H9 (cell line): ENCODE measurements at regions not wholly inside any gene's neighbourhood (a gene's known extent, or its start where the extent isn't known, plus 50 kb on each side); places are given as distances from the start of the nearest gene placed in this dataset.

ENCODE experiments used
- DNase-seq: peaks from one replicate; pipeline ENCODE4 v3.0.0-alpha.2; 2017
- H2AFZ ChIP-seq: one replicate; pipeline ENCODE4 v1.6.1; 2013; ENCODE audit warnings: mild to moderate bottlenecking, low read length, control low read depth, moderate library complexity
- H2AK5ac ChIP-seq: 2 replicates; pipeline ENCODE4 v1.6.1; 2013; ENCODE audit warnings: low read length, control low read depth, mixed read lengths; ENCODE audit not compliant: insufficient read length
- H2BK120ac ChIP-seq: one replicate; pipeline ENCODE4 v1.6.1; 2013; ENCODE audit warnings: low read depth, mild to moderate bottlenecking, low read length, control low read depth, inconsistent platforms; ENCODE audit not compliant: poor library complexity, severe bottlenecking
- H2BK12ac ChIP-seq: 2 replicates; pipeline ENCODE4 v1.6.1; 2013; ENCODE audit warnings: low read length, control low read depth, mixed read lengths, low read depth; ENCODE audit not compliant: insufficient read length
- H2BK15ac ChIP-seq: 2 replicates; pipeline ENCODE4 v1.6.1; 2013; ENCODE audit warnings: low read depth, low read length, control low read depth
- H2BK20ac ChIP-seq: one replicate; pipeline ENCODE4 v1.6.1; 2013; ENCODE audit warnings: low read depth, mild to moderate bottlenecking, low read length, control low read depth, inconsistent platforms; ENCODE audit not compliant: poor library complexity, severe bottlenecking
- H2BK5ac ChIP-seq: 2 replicates; pipeline ENCODE4 v1.6.1; 2013; ENCODE audit warnings: low read length, control low read depth, mixed read lengths; ENCODE audit not compliant: insufficient read length
- H3K14ac ChIP-seq: 2 replicates; pipeline ENCODE4 v1.6.1; 2013; ENCODE audit warnings: low read length, control low read depth; ENCODE audit not compliant: insufficient read depth
- H3K18ac ChIP-seq: 2 replicates; pipeline ENCODE4 v1.6.1; 2013; ENCODE audit warnings: low read depth, mild to moderate bottlenecking, mixed read lengths, low read length, control low read depth; ENCODE audit not compliant: insufficient read length
- H3K23ac ChIP-seq: 2 replicates; pipeline ENCODE4 v1.6.1; 2013; ENCODE audit warnings: low read length, control low read depth, mixed read lengths, low read depth; ENCODE audit not compliant: insufficient read length
- H3K23me2 ChIP-seq: 2 replicates; pipeline ENCODE4 v1.6.1; 2013; ENCODE audit warnings: low read depth, mild to moderate bottlenecking, mixed read lengths, low read length, control low read depth; ENCODE audit not compliant: insufficient read length, poor library complexity, severe bottlenecking
- H3K27ac ChIP-seq: 2 replicates; pipeline ENCODE4 v1.5.1; 2013; ENCODE audit warnings: low read length, control low read depth, mixed read lengths, low read depth; ENCODE audit not compliant: insufficient read length
- H3K27me3 ChIP-seq: 2 replicates; pipeline ENCODE4 v1.6.1; 2013; ENCODE audit warnings: low read length, control low read depth, inconsistent platforms; ENCODE audit not compliant: insufficient read depth
- H3K4ac ChIP-seq: 2 replicates; pipeline ENCODE4 v1.6.1; 2013; ENCODE audit warnings: low read depth, mild to moderate bottlenecking, control low read depth, inconsistent platforms, low read length, moderate library complexity
- H3K4me1 ChIP-seq: 2 replicates; pipeline ENCODE4 v1.6.1; 2013; ENCODE audit warnings: low read length, control low read depth, inconsistent platforms; ENCODE audit not compliant: insufficient read depth
- H3K4me2 ChIP-seq: 2 replicates; pipeline ENCODE4 v1.6.1; 2013; ENCODE audit warnings: low read length, control low read depth, mixed read lengths; ENCODE audit not compliant: insufficient read length, insufficient read depth
- H3K56ac ChIP-seq: 2 replicates; pipeline ENCODE4 v1.6.1; 2013; ENCODE audit warnings: low read depth, mild to moderate bottlenecking, mixed read lengths, low read length, control low read depth; ENCODE audit not compliant: insufficient read length
- H3K79me1 ChIP-seq: 2 replicates; pipeline ENCODE4 v1.6.1; 2013; ENCODE audit warnings: low read depth, mild to moderate bottlenecking, moderate library complexity, low read length, control low read depth, inconsistent platforms; ENCODE audit not compliant: insufficient read depth, poor library complexity, severe bottlenecking
- H3K79me2 ChIP-seq: 2 replicates; pipeline ENCODE4 v1.6.1; 2013; ENCODE audit warnings: low read length, control low read depth, inconsistent platforms; ENCODE audit not compliant: insufficient read depth
- H3K9ac ChIP-seq: 2 replicates; pipeline ENCODE4 v1.6.1; 2013; ENCODE audit warnings: low read length, control low read depth, mixed read lengths; ENCODE audit not compliant: insufficient read length; ENCODE audit errors: extremely low read depth
- H3K9me3 ChIP-seq: one replicate; pipeline ENCODE4 v1.6.1; 2013; ENCODE audit warnings: low read depth, low read length, inconsistent platforms; ENCODE audit not compliant: control insufficient read depth
- H3T11ph ChIP-seq: one replicate; pipeline ENCODE4 v1.6.1; 2013; ENCODE audit warnings: mild to moderate bottlenecking, low read length, control low read depth, inconsistent platforms
- H4K20me1 ChIP-seq: one replicate; pipeline ENCODE4 v1.6.1; 2013; ENCODE audit not compliant: control insufficient read depth, insufficient read length, insufficient read depth
- H4K5ac ChIP-seq: 2 replicates; pipeline ENCODE4 v1.6.1; 2013; ENCODE audit warnings: low read depth, mild to moderate bottlenecking, mixed read lengths, low read length, control low read depth; ENCODE audit not compliant: insufficient read length
- H4K8ac ChIP-seq: replicated peaks from 2 replicates; pipeline ENCODE4 v1.6.1; 2013; ENCODE audit warnings: low read length, control low read depth, mixed read lengths, low read depth; ENCODE audit not compliant: insufficient read length
- H4K91ac ChIP-seq: 2 replicates; pipeline ENCODE4 v1.6.1; 2013; ENCODE audit warnings: low read depth, mild to moderate bottlenecking, moderate library complexity, mixed read lengths, low read length, control low read depth; ENCODE audit not compliant: insufficient read length
- H3K27ac Mint-ChIP-seq, 3 experiments: 2 replicates in 2 of 3; 3 replicates in 1 of 3; pipeline ENCODE4 v1.8.0; 2020 to 2021; ENCODE audit warnings: mixed read lengths in 3 of 3, mild to moderate bottlenecking in 1 of 3, moderate library complexity in 1 of 3
- H3K27me3 Mint-ChIP-seq: 2 replicates; pipeline ENCODE4 v1.8.0; 2021; ENCODE audit warnings: low read depth, mild to moderate bottlenecking, moderate library complexity, mixed read lengths
- H3K36me3 Mint-ChIP-seq, 3 experiments: 2 replicates in 2 of 3; 3 replicates in 1 of 3; pipeline ENCODE4 v1.8.0; 2020 to 2021; ENCODE audit warnings: low read depth in 3 of 3, mixed read lengths in 3 of 3; ENCODE audit not compliant: insufficient read depth in 1 of 3
- H3K4me1 Mint-ChIP-seq, 2 experiments: 2 replicates each; pipeline ENCODE4 v1.8.0; 2020; ENCODE audit warnings: mixed read lengths in 2 of 2
- H3K4me3 Mint-ChIP-seq, 2 experiments: 2 replicates in 1 of 2; 3 replicates in 1 of 2; pipeline ENCODE4 v1.8.0; 2020 to 2021; ENCODE audit warnings: mild to moderate bottlenecking in 2 of 2, mixed read lengths in 2 of 2, moderate library complexity in 1 of 2
- H3K9me3 Mint-ChIP-seq, 2 experiments: 2 replicates in 1 of 2; 3 replicates in 1 of 2; pipeline ENCODE4 v1.8.0; 2020; ENCODE audit warnings: mild to moderate bottlenecking in 2 of 2, mixed read lengths in 2 of 2, moderate library complexity in 1 of 2
- CTCF ChIP-seq: fragments of 200-600 bp; sonication (generic); conservative IDR thresholded peaks from 3 replicates; pipeline ENCODE4 v1.8.0; 2021; ENCODE audit warnings: antibody characterized with exemption, mild to moderate bottlenecking
- WGBS: extraction: QIAGEN DNeasy Blood & Tissue Kit; methylation state at CpG from one replicate; pipeline ENCODE4 v1.1.7; 2013; ENCODE audit warnings: missing lambda C conversion rate, low lambda C conversion rate, mixed read lengths; ENCODE audit not compliant: insufficient read length; ENCODE audit errors: extremely low coverage; 5-methylcytosine and 5-hydroxymethylcytosine counted together

- H4K5ac ChIP-seq: no peak overlapping the region
- no peak for TF ChIP-seq CTCF
- Mint-ChIP-seq H3K4me1 (peaks cover 49 to 55% of the 10 kb centered on the region in 2 experiments), H3K27ac (no peak overlapping the region), H3K36me3 (peaks cover 18 to 28% (median 21%) of the 10 kb centered on the region in 3 experiments), H3K27me3 (no peaks in the 10 kb centered on the region), H3K4me3 (no peak overlapping the region; a peak in 1 of 5 replicates), H3K9me3 (peaks cover 3 to 9% of the 10 kb centered on the region in 2 experiments)
- peaks cover 3% of the 10 kb centered on the region for H3K79me1 ChIP-seq
- H3K23ac ChIP-seq: no peak overlapping the region
- no peak overlapping the region for H2BK5ac ChIP-seq
- H2BK12ac ChIP-seq: no peak overlapping the region
- H3K79me2 ChIP-seq: no peaks in the 10 kb centered on the region; the same call in 1 of the 2 replicates
- H4K91ac ChIP-seq: no peak overlapping the region
- H2AFZ ChIP-seq: no peak overlapping the region
- H3T11ph ChIP-seq: no peak overlapping the region
- no peak overlapping the region for H4K8ac ChIP-seq
- no peaks in the 10 kb centered on the region for H3K9me3 ChIP-seq
- no peak overlapping the region for H3K4me2 ChIP-seq
- no peak overlapping the region for H3K27ac ChIP-seq
- H3K4me1 ChIP-seq: no peaks in the 10 kb centered on the region
- no peaks in the 10 kb centered on the region for H3K23me2 ChIP-seq
- no peak overlapping the region for H2BK20ac ChIP-seq
- no peak for DNase-seq
- no peak overlapping the region for H2BK15ac ChIP-seq
- no peak overlapping the region for H2BK120ac ChIP-seq
- no peaks in the 10 kb centered on the region for H3K27me3 ChIP-seq
- no peak overlapping the region for H3K14ac ChIP-seq
- no peak overlapping the region for H3K9ac ChIP-seq
- no peaks in the 10 kb centered on the region for H4K20me1 ChIP-seq
- H2AK5ac ChIP-seq: no peak overlapping the region
- H3K18ac ChIP-seq: no peak overlapping the region
- no peak overlapping the region for H3K4ac ChIP-seq
- WGBS: no CpG with 5 or more reads among the region's 1 CpG
- no peak overlapping the region for H3K56ac ChIP-seq
Observed at GRCh38 chrX:125398959-125399440, 79.3 kb downstream of the TEX13C start.
